ENCODE measurements at regions not wholly inside any gene's neighbourhood (a gene's known extent, or its start where the extent isn't known, plus 50 kb on each side); places are given as distances from the start of the nearest gene placed in this dataset.

DNA sequence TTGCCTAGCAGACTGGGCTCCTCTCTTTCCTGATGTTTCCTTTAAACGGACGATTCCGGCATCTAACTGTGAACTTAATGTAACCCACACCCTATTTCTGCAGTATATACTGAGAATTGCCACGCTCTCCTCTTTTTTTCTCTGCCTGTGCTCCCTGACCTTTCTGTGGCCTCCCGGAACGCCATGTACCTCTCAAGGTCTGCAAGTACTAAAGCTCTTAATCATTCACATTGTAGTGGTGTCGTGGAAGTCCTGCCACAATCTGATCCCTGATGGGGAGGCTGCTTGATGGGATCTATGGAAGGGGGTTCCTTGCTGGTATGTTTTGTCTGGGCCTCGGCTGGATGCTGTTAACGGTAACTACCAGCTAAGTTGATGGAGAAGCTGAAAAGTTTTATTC is 302.9 kb upstream of the EPHA5 start:
- no peaks in the 10 kb centered on the region for H3K36me3 Mint-ChIP-seq
- no peak overlapping the region for H3K27ac Mint-ChIP-seq
- no peak overlapping the region for H3K4me3 Mint-ChIP-seq
- no peaks in the 10 kb centered on the region for H3K27me3 Mint-ChIP-seq
- TF ChIP-seq, protein P1, sequence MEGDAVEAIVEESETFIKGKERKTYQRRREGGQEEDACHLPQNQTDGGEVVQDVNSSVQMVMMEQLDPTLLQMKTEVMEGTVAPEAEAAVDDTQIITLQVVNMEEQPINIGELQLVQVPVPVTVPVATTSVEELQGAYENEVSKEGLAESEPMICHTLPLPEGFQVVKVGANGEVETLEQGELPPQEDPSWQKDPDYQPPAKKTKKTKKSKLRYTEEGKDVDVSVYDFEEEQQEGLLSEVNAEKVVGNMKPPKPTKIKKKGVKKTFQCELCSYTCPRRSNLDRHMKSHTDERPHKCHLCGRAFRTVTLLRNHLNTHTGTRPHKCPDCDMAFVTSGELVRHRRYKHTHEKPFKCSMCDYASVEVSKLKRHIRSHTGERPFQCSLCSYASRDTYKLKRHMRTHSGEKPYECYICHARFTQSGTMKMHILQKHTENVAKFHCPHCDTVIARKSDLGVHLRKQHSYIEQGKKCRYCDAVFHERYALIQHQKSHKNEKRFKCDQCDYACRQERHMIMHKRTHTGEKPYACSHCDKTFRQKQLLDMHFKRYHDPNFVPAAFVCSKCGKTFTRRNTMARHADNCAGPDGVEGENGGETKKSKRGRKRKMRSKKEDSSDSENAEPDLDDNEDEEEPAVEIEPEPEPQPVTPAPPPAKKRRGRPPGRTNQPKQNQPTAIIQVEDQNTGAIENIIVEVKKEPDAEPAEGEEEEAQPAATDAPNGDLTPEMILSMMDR (conservative IDR thresholded peaks at IDR 0.05), result no peak
- no peak for DNase-seq (ENCODE audit: extremely low spot score, unreplicated experiment)
- peaks cover 4% of the 10 kb centered on the region for H3K9me3 Mint-ChIP-seq
- peaks cover 6% of the 10 kb centered on the region for H3K4me1 Mint-ChIP-seq (ENCODE audit: unreplicated experiment)

DNA sequence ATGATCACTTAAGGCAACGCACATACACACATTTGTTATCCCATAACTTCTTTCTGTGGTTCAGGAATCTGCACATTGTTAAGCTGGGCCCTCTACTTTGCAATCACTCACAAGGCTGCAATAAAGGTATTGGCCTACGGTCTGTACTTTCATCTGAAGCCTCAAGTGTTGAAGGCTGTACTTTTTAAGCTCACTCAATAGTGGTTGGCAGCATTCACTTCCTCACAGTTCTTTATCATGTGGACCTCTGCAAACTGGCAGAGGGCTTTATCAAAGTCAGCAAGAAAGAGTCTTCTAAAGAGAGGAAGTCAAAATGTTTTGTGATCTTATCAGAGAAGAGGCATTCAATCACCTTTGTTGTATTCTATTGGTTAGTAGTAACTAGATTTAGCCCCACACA is 301.4 kb upstream of the EPHA5 start:
- Mint-ChIP-seq H3K9me3 (peaks cover 4% of the 10 kb centered on the region), H3K36me3 (no peaks in the 10 kb centered on the region), H3K27ac (no peak overlapping the region), H3K4me1 (ENCODE audit: unreplicated experiment) (peaks cover 6% of the 10 kb centered on the region), H3K27me3 (no peaks in the 10 kb centered on the region), H3K4me3 (no peak overlapping the region)
- TF ChIP-seq, protein P1 (conservative IDR thresholded peaks at IDR 0.05), result no peak
- no peak for DNase-seq (ENCODE audit: extremely low spot score, unreplicated experiment)

GRCh38 chr4:65968831-65969558 is 298.7 kb upstream of the EPHA5 start:
- no peak for DNase-seq (ENCODE audit: extremely low spot score, unreplicated experiment)
- no peak overlapping the region for H3K27ac Mint-ChIP-seq
- H3K27me3 Mint-ChIP-seq, result no peaks in the 10 kb centered on the region
- peaks cover 6% of the 10 kb centered on the region for H3K4me1 Mint-ChIP-seq (ENCODE audit: unreplicated experiment)
- TF ChIP-seq, protein P1 (conservative IDR thresholded peaks at IDR 0.05), result no peak
- H3K4me3 Mint-ChIP-seq, result no peak overlapping the region
- no peaks in the 10 kb centered on the region for H3K36me3 Mint-ChIP-seq
- H3K9me3 Mint-ChIP-seq, result no peaks in the 10 kb centered on the region

DNA sequence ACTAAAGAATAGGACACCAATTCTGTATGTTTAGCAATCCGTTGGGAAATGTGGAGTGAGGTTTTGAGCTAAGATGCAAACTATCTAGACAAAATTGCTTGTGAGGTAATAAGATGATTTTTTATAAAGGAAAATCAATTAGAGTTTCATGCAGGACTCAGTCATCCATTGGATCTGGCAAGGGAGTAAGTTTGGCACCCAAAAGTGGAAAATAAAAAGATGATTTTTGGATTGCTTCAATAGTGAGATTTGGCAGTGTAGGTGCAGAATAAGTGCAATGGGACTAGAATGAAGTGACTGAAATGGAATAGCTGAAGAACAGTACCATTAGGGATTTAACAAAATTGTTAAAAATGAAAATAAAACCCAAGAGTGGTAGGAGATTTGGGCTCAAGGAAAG is 290.5 kb upstream of the EPHA5 start:
- no peak for DNase-seq (ENCODE audit: extremely low spot score, unreplicated experiment)
- TF ChIP-seq, protein P1 (conservative IDR thresholded peaks at IDR 0.05), result no peak
- no peaks in the 10 kb centered on the region for H3K9me3 Mint-ChIP-seq
- no peak overlapping the region for H3K27ac Mint-ChIP-seq
- no peaks in the 10 kb centered on the region for H3K4me1 Mint-ChIP-seq (ENCODE audit: unreplicated experiment)
- H3K4me3 Mint-ChIP-seq, result no peak overlapping the region
- H3K27me3 Mint-ChIP-seq, result no peaks in the 10 kb centered on the region
- H3K36me3 Mint-ChIP-seq, result no peaks in the 10 kb centered on the region

- Mint-ChIP-seq H3K27me3 (no peaks in the 10 kb centered on the region), H3K9me3 (no peaks in the 10 kb centered on the region), H3K4me1 (ENCODE audit: unreplicated experiment) (no peaks in the 10 kb centered on the region), H3K36me3 (no peaks in the 10 kb centered on the region), H3K4me3 (no peak overlapping the region), H3K27ac (no peak overlapping the region)
- DNase-seq (ENCODE audit: extremely low spot score, unreplicated experiment), result no peak
- TF ChIP-seq, protein P1 (conservative IDR thresholded peaks at IDR 0.05), result no peak
Observed at GRCh38 chr4:65954416-65954815, 284.1 kb upstream of the EPHA5 start.
